ENCODE measurements at regions not wholly inside any gene's neighbourhood (a gene's known extent, or its start where the extent isn't known, plus 50 kb on each side); places are given as distances from the start of the nearest gene placed in this dataset.
"Not testable (repeated sequence)": the region's sequence is repeated elsewhere in the genome, so short reads cannot be mapped to it uniquely, and the experiment has no call there.

DNA sequence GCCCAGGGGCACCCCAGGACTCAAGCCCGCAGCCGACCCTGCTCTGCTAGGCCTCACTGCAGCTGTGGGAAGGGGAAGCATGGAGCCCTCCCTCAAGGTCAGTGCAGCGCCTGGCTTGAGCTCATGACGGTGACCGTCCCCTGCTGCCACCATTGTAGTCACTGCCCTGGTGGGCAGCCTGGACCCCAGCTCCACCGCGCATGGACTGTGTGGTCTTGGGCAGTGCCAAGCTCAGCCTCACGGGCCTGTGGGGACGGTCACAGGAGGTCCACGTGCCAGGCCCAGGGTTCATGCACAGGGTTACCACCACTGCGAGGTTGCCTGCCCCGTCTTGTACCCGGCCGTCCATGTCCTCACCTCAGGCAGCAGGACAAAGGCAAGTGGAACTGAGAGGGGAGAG lies 342.9 kb downstream of the ADGRD1 start:
- H3K4me1 Mint-ChIP-seq; H3K27me3 Mint-ChIP-seq (ENCODE audit: low read depth in 3 of 3); H3K36me3 Mint-ChIP-seq; H3K9me3 Mint-ChIP-seq; H3K4me3 Mint-ChIP-seq; H3K27ac Mint-ChIP-seq; DNase-seq: not testable (repeated sequence)

DNA sequence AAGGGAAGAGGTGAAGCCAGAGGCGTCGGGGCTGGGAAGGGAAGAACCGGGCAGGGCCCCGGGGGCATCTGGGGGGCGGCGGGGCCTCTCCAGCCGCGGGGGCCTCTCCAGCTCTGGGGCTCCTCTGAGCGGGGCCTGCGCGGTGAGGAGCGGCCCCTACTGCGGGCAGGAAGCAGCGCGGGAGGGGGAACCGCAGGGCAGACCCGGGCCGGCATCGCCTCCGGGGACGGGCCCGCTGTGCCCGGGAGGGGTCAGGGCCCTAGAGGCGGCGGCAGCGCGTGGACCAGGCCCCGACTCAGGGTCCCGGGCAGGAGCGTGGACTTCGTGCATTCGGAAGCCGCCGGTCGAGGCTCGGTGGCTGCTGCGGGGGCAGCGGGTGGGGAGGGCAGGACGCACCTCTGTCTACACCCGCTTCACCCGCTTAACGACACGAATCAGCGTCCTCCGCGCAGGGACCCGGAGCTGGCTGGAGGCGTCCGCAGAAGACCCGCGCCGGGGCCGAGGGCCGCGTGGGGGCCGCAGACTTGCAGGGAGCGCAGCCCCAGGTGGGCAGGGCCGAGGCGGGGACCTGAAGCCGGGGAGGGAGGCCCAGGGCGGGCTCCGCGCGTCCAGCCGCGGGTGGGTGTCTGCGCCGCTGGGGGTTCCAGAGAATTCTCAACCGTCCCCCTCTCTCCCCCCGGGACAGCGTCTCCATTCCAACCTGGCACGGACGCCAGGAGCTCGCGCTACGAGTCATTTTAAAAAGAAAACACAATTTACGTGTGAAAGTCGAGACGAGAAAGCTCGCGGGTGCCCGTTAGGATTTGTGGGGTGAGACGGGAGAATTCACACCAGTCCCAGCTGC lies 345.0 kb downstream of the ADGRD1 start:
- not testable (repeated sequence) for H3K4me1 Mint-ChIP-seq; H3K4me3 Mint-ChIP-seq; H3K27ac Mint-ChIP-seq; DNase-seq; H3K27me3 Mint-ChIP-seq (ENCODE audit: low read depth in 3 of 3); H3K36me3 Mint-ChIP-seq; H3K9me3 Mint-ChIP-seq

DNA sequence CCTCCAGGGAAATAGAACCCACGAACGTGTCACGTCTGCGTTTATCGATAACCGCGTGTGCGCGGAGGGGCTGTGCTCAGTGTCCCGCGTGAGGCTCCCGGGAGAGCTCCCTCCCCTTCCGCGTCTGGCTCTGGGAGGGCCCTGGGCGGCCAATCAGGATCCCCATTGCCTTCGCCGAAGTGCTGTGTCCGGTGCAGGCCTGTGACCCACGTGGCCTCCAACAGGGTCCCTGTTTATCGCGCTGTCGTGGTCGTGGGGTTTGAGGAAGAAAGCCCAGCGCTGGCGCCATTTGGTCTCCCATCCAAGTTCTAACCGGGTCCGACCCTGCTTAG lies 345.6 kb downstream of the ADGRD1 start:
- not testable (repeated sequence) for DNase-seq; H3K27me3 Mint-ChIP-seq (ENCODE audit: low read depth in 3 of 3); H3K4me3 Mint-ChIP-seq; H3K36me3 Mint-ChIP-seq; H3K9me3 Mint-ChIP-seq; H3K27ac Mint-ChIP-seq; H3K4me1 Mint-ChIP-seq

DNA sequence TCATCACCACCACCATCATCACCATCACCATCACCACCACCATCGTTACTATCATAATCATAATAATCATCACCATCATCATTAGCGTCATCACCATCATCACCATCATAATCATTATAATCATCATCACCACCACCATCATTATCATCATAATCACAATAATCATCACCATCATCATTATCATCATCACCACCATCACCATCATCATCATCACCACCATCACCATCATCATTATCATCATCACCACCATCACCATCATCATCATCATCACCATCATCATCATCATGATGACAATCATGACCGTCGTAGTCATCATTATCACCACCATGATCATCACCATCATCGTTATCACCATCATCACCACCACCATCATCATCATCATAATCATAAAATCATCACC lies 349.9 kb downstream of the ADGRD1 start:
- not testable (repeated sequence) for H3K4me3 Mint-ChIP-seq; H3K4me1 Mint-ChIP-seq; H3K27ac Mint-ChIP-seq; H3K9me3 Mint-ChIP-seq; DNase-seq; H3K27me3 Mint-ChIP-seq (ENCODE audit: low read depth in 3 of 3); H3K36me3 Mint-ChIP-seq

DNA sequence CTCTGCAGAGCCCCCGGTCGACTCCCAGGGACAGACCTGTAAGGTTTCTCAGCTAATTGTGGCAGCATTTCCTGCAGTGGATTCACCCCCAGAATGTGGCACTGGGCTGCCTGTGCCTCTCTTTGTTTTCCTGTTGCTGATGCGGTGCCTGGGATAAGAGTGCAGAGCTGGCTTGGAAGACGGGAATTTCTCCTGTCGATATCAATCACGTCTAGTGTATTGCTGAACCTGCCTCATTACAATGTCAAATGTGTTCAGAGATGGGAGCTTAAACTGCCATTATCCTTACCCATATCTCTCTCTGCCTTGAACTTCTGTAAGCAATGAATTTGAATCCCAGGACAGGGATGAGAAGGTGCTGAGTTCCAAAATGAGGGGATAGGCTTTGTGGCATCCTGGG lies 350.9 kb downstream of the ADGRD1 start:
- not testable (repeated sequence) for H3K9me3 Mint-ChIP-seq

DNA sequence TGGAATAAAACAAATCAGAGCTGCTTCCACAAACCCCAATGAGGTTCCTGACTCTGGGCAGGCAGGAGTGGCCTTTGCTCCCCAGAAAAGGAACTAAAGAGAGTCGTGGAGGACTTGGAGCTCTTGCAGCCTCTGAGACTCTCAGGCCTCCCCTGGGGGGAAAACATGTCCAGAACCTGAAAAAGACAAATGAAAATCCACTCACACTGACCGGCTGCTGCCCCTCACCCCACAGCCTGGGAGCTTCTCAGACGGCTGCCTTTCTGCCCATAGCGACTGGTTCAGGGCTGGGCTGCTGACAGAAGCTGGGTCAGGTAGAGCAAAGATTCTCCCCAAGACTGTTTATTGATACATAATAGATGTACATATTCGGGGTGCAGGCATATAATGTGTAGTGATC lies 356.0 kb downstream of the ADGRD1 start:
- Mint-ChIP-seq H3K27ac (no peak overlapping the region), H3K4me3 (no peak overlapping the region), H3K36me3 (peaks cover 0 to 4% (median 0%) of the 10 kb centered on the region in 3 donors), H3K27me3 (ENCODE audit: low read depth in 3 of 3) (peaks cover 0 to 4% (median 2%) of the 10 kb centered on the region in 3 donors), H3K9me3 (peaks cover 0 to 2% (median 0%) of the 10 kb centered on the region in 6 donors), H3K4me1 (peaks cover 0 to 3% of the 10 kb centered on the region in 2 donors)
- DNase-seq, result no peak

More for the DNA sequence above, 350.9 kb downstream of the ADGRD1 start:
- not testable (repeated sequence) for H3K27me3 Mint-ChIP-seq (ENCODE audit: low read depth in 3 of 3); H3K36me3 Mint-ChIP-seq; H3K4me1 Mint-ChIP-seq; DNase-seq; H3K27ac Mint-ChIP-seq; H3K4me3 Mint-ChIP-seq

DNA sequence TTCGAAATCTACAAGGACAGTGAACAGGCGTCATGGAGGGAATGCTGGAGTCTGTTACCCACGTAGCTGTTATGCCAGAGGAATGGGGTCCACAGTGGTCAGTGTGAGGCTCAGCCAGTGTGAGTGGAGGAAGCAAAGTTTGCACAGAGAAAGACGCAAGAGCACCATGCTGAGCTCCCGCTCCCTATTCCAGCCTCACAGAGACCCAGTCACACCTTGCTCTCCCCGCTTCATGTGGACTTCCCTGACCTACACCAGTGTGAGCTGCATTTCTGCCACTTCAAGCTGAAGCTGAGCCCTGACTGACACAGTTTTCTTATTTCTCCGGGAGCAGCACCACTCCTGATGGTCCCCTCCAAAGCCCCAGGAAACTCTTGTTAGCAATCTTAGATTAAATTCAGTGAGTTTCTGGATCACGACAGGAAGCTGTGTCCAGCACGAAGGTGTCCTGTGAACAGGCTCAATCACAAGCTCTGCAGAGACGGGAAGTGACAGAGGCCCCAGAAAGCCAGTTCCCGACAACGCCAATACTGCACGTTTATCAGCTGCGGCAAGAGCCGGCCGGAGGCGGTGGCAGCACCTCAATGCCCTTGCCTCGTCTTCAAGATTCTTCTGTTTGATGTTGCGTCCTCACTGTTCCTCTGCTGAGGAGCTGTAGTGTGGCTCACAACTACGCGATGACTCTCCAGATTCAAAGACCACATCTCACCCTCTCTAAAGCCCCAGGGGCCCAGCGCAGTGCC lies 356.7 kb downstream of the ADGRD1 start:
- H3K27ac Mint-ChIP-seq; H3K27me3 Mint-ChIP-seq (ENCODE audit: low read depth in 3 of 3); H3K4me3 Mint-ChIP-seq; H3K36me3 Mint-ChIP-seq; H3K9me3 Mint-ChIP-seq; H3K4me1 Mint-ChIP-seq; DNase-seq: not testable (repeated sequence)

DNA sequence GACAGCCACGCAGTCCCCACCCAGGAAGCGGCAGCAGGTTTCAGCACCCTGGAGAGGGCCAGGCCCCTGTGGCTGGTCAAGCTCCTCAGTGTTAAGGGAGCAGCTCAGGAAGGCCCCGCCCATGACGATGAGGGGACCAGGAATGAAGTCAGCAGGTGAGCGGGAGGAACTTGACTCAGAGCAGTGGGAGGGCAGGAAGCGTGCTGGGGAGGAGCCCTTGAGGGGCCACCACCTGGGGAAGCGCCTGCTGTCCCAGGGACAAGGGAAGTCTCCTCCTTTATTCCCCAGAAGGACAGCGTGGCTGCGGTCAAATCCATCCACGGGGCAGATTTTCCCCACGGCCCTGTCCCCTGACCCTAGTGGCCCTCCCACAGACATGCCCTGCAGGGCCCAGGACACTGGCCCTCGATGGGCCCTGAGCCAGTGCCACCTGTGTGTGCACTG lies 357.6 kb downstream of the ADGRD1 start:
- not testable (repeated sequence) for H3K27ac Mint-ChIP-seq; H3K4me3 Mint-ChIP-seq; H3K4me1 Mint-ChIP-seq; DNase-seq; H3K27me3 Mint-ChIP-seq (ENCODE audit: low read depth in 3 of 3); H3K9me3 Mint-ChIP-seq; H3K36me3 Mint-ChIP-seq

DNA sequence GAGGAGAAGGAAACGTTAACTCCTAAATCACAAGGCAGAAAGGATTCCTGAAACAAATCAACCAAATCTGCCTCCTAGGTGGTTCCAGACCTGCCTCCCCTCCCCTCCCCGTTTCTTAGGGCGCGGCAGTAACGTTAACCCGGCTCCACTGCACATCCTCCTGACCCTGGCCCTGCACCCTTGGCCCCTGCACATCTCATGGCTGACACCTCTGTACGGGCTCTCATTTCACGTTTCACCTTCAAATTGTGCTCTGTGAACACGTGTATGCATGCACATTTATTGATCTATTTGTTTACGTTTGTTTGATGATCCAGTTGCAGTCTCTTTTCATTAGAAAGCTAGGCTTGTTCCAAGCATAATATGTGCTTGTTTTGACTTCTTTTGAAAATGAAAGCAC lies 358.1 kb downstream of the ADGRD1 start:
- Mint-ChIP-seq H3K36me3 (peaks cover 0 to 5% (median 0%) of the 10 kb centered on the region in 3 donors), H3K4me3 (peak overlapping the region in 2 of 5 donors; percentile 15 to 35), H3K27me3 (ENCODE audit: low read depth in 3 of 3) (peaks cover 2 to 4% (median 3%) of the 10 kb centered on the region in 3 donors), H3K4me1 (peaks cover 0 to 3% of the 10 kb centered on the region in 2 donors), H3K9me3 (peaks cover 0 to 3% (median 0%) of the 10 kb centered on the region in 6 donors), H3K27ac (no peak overlapping the region)
- no peak for DNase-seq

DNA sequence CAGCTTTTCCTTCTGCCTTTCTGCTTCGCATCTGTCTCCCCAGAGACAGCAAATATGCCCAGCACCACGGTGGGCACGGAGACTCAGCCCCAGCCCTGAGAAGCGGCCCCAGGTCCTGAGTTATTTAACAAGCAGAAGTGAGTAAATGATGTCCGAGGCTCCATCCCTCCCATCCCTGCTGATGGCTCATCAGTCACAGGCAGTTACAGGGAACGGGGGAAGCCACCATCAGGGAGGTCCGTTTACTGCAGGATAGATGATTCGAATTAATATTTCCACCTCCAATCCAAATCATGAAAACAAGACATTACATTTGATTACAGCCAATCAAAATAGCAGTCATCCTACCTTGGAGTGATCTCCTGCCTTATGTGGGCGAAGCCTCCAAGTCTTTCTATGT lies 358.7 kb downstream of the ADGRD1 start:
- not testable (repeated sequence) for DNase-seq; H3K4me3 Mint-ChIP-seq; H3K36me3 Mint-ChIP-seq; H3K27me3 Mint-ChIP-seq (ENCODE audit: low read depth in 3 of 3); H3K4me1 Mint-ChIP-seq; H3K9me3 Mint-ChIP-seq; H3K27ac Mint-ChIP-seq

DNA sequence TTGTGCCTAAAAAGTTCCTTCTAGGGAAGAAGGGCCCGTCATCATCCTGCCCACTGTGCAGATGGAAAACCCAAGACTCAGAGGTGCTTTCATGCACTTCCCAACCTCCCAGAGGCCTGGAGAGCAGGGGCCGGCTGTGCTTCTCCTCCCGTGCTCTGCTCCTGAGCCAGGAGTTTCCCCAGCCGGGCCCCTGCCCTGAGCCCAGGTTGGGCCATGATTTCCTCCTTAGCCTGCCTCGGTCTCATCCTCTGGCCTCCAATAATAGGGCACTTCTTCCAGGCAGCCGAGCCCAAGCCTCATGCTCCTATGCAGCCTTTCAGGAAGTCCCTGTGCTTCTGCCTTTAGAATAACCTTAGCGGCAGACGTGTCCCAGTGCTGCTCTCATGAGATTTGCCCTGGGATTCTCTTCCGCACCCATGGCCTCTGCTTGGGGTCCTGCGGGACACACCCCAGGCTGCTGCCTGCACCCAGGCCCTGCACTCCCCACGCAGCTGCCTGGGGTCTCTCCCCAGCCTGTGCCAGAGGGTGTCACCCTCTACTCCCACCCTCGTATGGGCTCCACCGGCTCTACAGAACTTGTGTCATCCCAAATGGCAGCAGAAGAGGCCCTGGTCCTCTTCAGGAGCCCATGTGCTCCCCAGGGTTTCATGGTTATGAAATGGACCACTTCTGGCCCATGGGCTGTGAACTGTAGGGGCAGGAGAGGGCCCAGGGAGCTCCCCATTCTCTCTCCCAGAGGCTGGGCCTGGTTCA lies 359.3 kb downstream of the ADGRD1 start:
- Mint-ChIP-seq H3K27ac (no peak overlapping the region), H3K27me3 (ENCODE audit: low read depth in 3 of 3) (peaks cover 3 to 6% (median 4%) of the 10 kb centered on the region in 3 donors), H3K4me3 (no peak overlapping the region), H3K9me3 (peaks cover 0 to 5% (median 0%) of the 10 kb centered on the region in 6 donors), H3K36me3 (peaks cover 0 to 8% (median 0%) of the 10 kb centered on the region in 3 donors), H3K4me1 (peaks cover 0 to 3% of the 10 kb centered on the region in 2 donors)
- no peak for DNase-seq

DNA sequence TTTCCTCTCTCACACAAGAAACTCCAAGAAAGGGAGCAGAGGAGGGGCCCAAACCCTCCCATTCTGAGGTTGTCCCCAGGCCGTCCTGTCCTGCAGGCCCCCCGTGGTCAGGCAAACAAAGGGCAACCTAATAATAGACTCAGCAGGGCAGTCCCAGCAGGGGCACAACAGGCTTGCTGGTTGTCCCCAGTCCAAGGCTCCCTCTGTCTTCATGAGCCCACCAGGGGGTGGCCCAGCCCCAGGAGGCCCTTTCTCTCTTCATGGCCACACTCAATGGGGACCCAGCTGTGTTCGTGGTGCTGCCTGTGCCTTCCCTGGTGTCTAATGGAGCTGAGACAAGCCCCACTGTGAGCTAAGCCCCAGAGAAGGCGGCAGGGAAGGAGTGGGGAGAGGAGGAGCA lies 359.9 kb downstream of the ADGRD1 start:
- H3K9me3 Mint-ChIP-seq, result peaks cover 0 to 6% (median 0%) of the 10 kb centered on the region in 6 donors
- H3K27ac Mint-ChIP-seq, result no peak overlapping the region
- H3K27me3 Mint-ChIP-seq (ENCODE audit: low read depth in 3 of 3), result peaks cover 4 to 6% (median 5%) of the 10 kb centered on the region in 3 donors
- H3K4me1 Mint-ChIP-seq, result peaks cover 0 to 3% of the 10 kb centered on the region in 2 donors
- no peak for DNase-seq
- no peak overlapping the region for H3K4me3 Mint-ChIP-seq
- H3K36me3 Mint-ChIP-seq, result peaks cover 0 to 9% (median 0%) of the 10 kb centered on the region in 3 donors

DNA sequence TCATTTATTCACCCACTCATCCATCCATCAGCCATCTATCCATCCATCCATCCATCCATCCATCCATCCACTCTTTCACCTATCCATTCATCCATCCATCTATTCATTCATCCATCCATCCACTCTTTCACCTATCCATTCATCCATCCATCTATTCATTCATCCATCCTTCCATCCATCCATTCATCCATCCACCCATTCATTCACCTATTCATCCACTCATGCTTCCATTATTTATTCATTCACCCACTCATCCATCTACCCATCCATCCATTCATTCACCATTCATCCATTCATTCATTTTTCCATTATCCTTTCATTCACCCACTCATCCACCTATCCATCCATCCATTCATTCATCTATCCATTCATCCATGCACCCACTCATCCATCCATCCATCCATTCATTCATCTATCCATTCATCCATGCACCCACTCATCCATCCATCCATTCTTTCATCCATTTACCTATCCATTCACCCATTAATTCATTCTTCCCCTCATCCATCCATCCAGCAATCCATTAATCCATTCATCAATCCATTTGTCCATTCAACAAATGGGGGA lies 360.9 kb downstream of the ADGRD1 start:
- Mint-ChIP-seq H3K36me3 (peaks cover 0 to 9% (median 0%) of the 10 kb centered on the region in 3 donors), H3K4me3 (peak overlapping the region in 2 of 5 donors; percentile 8 to 17), H3K27ac (no peak overlapping the region), H3K4me1 (peaks cover 0 to 3% of the 10 kb centered on the region in 2 donors), H3K9me3 (peaks cover 0 to 6% (median 0%) of the 10 kb centered on the region in 6 donors), H3K27me3 (ENCODE audit: low read depth in 3 of 3) (peaks cover 2 to 6% (median 5%) of the 10 kb centered on the region in 3 donors)
- DNase-seq, result no peak

Measured in immature natural killer cell (primary cell).